Lower leg skin (tissue), 3 donors: ENCODE measurements at regions not wholly inside any gene's neighbourhood (a gene's known extent, or its start where the extent isn't known, plus 50 kb on each side); places are given as distances from the start of the nearest gene placed in this dataset.

Experiments used
- POLR2A ChIP-seq, 2 donors: fragments of 450-650 bp; IDR thresholded peaks; one replicate each; pipeline ENCODE4 v1.6.1; 2016 to 2017; ENCODE audit warnings: antibody characterized with exemption in 2 of 2, mild to moderate bottlenecking in 1 of 2, moderate library complexity in 1 of 2
- TF ChIP-seq, protein P1 (sequence below), 3 donors: fragments of 450-650 bp; IDR thresholded peaks; one replicate each; pipeline ENCODE4 v1.5.1; 2016; ENCODE audit warnings: antibody characterized with exemption in 3 of 3, mild to moderate bottlenecking in 3 of 3, moderate library complexity in 2 of 3

DNA sequence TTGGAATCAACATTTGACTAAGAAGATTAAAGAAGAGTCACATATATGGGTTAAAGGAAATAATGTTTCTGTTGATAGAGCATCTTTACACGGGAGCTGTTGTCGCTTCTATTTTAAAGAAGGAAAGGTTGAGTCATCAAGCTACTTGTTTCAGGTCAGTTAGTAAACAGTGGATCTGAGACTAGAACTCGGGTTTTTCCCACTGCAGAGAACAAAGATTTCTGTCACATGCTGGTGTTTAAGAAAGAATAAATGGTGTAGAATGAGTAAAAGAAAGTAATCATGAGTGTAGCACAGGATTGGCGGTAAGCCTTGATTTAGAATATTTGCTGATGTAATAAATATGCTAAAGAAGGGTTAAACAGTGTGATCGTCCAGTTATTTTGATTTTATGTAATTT lies 455.5 kb downstream of the AEBP2 start:
- TF ChIP-seq, protein P1, sequence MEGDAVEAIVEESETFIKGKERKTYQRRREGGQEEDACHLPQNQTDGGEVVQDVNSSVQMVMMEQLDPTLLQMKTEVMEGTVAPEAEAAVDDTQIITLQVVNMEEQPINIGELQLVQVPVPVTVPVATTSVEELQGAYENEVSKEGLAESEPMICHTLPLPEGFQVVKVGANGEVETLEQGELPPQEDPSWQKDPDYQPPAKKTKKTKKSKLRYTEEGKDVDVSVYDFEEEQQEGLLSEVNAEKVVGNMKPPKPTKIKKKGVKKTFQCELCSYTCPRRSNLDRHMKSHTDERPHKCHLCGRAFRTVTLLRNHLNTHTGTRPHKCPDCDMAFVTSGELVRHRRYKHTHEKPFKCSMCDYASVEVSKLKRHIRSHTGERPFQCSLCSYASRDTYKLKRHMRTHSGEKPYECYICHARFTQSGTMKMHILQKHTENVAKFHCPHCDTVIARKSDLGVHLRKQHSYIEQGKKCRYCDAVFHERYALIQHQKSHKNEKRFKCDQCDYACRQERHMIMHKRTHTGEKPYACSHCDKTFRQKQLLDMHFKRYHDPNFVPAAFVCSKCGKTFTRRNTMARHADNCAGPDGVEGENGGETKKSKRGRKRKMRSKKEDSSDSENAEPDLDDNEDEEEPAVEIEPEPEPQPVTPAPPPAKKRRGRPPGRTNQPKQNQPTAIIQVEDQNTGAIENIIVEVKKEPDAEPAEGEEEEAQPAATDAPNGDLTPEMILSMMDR (IDR thresholded peaks at IDR 0.05), result no peak
- no peak for TF ChIP-seq POLR2A (IDR thresholded peaks at IDR 0.05)
